Adrenal gland (tissue), 9 donors: ENCODE measurements at regions not wholly inside any gene's neighbourhood (a gene's known extent, or its start where the extent isn't known, plus 50 kb on each side); places are given as distances from the start of the nearest gene placed in this dataset.

Experiments used
- DNase-seq, 7 donors: peaks; one replicate each; pipeline ENCODE4 v3.0.0-alpha.2; 2019 to 2020
- H3K27ac ChIP-seq, 5 donors: fragments of 200-600 bp; sonication (generic) in 4 of 5; 1 replicate in 3 of 5; 2 replicates in 2 of 5; pipeline versions ENCODE4 v1.5.1 to v1.8.0; 2016 to 2020; ENCODE audit warnings: mild to moderate bottlenecking in 1 of 5
- H3K27me3 ChIP-seq: fragments of 200-600 bp; 2 replicates; pipeline ENCODE4 v1.8.0; 2021
- H3K36me3 ChIP-seq, 2 donors: fragments of 200-600 bp; replicated peaks in 1 of 2; 1 replicate in 1 of 2; 2 replicates in 1 of 2; pipeline versions ENCODE4 v1.5.1 to v1.8.0; 2018 to 2022
- H3K4me1 ChIP-seq, 2 donors: fragments of 200-600 bp; replicated peaks in 1 of 2; 1 replicate in 1 of 2; 2 replicates in 1 of 2; pipeline versions ENCODE4 v1.5.1 to v1.8.0; 2018 to 2021
- H3K4me3 ChIP-seq, 4 donors: fragments of 200-600 bp; sonication (generic) in 3 of 4; one replicate each; pipeline ENCODE4 v1.5.1; 2016 to 2018
- H3K9me3 ChIP-seq, 3 donors: fragments of 200-600 bp; sonication (generic) in 1 of 3; replicated peaks in 1 of 3; 1 replicate in 2 of 3; 2 replicates in 1 of 3; pipeline versions ENCODE4 v1.5.1 to v1.8.0; 2016 to 2021
- POLR2A ChIP-seq, 2 donors: fragments of 450-650 bp; IDR thresholded peaks; one replicate each; pipeline ENCODE4 v1.6.1; 2017; ENCODE audit warnings: antibody characterized with exemption in 2 of 2, mild to moderate bottlenecking in 2 of 2, moderate library complexity in 1 of 2
- WGBS, 4 donors: extraction: QIAGEN DNeasy Blood & Tissue Kit in 2 of 4; methylation state at CpG; one replicate each; pipeline versions ENCODE4 v1.1.5 to v1.1.7; 2013 to 2017; 5-methylcytosine and 5-hydroxymethylcytosine counted together
- intact Hi-C, 2 donors: fragments of 100-400 bp; cut with DNase I; formaldehyde crosslinking; loops; one replicate each; pipeline versions ENCODE4 v1.14.1 to v1.15.0; 2022 to 2023
- TF ChIP-seq, protein P1 (sequence below), 6 experiments: fragments of 450-650 bp in 4 of 6; fragments of 200-600 bp in 2 of 6; sonication (generic) in 1 of 6; IDR thresholded peaks; 1 replicate in 5 of 6; 2 replicates in 1 of 6; pipeline versions ENCODE4 v1.5.1 to v1.8.0; 2016 to 2021; ENCODE audit warnings: antibody characterized with exemption in 6 of 6, mild to moderate bottlenecking in 2 of 6, moderate library complexity in 1 of 6
- donor health status: healthy with polysubstance abuse.
- donor health status: Bipolar disorder and iron deficiency.
- donor health status: DM: yes; HTN: yes; CAD: no.
- donor health status: DM: no; HTN: no; CAD: no.
- donor health status: DM: no; HTN: no; CAD: no.

GRCh38 chr13:80224468-80224867 lies 116.5 kb downstream of the SPRY2 start:
- TF ChIP-seq, protein P1, sequence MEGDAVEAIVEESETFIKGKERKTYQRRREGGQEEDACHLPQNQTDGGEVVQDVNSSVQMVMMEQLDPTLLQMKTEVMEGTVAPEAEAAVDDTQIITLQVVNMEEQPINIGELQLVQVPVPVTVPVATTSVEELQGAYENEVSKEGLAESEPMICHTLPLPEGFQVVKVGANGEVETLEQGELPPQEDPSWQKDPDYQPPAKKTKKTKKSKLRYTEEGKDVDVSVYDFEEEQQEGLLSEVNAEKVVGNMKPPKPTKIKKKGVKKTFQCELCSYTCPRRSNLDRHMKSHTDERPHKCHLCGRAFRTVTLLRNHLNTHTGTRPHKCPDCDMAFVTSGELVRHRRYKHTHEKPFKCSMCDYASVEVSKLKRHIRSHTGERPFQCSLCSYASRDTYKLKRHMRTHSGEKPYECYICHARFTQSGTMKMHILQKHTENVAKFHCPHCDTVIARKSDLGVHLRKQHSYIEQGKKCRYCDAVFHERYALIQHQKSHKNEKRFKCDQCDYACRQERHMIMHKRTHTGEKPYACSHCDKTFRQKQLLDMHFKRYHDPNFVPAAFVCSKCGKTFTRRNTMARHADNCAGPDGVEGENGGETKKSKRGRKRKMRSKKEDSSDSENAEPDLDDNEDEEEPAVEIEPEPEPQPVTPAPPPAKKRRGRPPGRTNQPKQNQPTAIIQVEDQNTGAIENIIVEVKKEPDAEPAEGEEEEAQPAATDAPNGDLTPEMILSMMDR (IDR thresholded peaks at IDR 0.05): no peak
- no peak for TF ChIP-seq POLR2A (IDR thresholded peaks at IDR 0.05)
- no peaks in the 10 kb centered on the region for H3K4me1 ChIP-seq
- intact Hi-C loops: no loop called here
- DNase-seq: no peak
- H3K27me3 ChIP-seq: no peaks in the 10 kb centered on the region
- H3K36me3 ChIP-seq: no peaks in the 10 kb centered on the region
- no peak overlapping the region for H3K27ac ChIP-seq
- no peaks in the 10 kb centered on the region for H3K9me3 ChIP-seq
- H3K4me3 ChIP-seq: no peak overlapping the region

- Histone ChIP-seq H3K4me1 (no peaks in the 10 kb centered on the region), H3K9me3 (no peaks in the 10 kb centered on the region), H3K4me3 (no peak overlapping the region), H3K27me3 (no peaks in the 10 kb centered on the region), H3K36me3 (no peaks in the 10 kb centered on the region), H3K27ac (no peak overlapping the region)
- intact Hi-C loops: no loop called here
- TF ChIP-seq POLR2A (IDR thresholded peaks at IDR 0.05): no peak
- TF ChIP-seq, protein P1 (IDR thresholded peaks at IDR 0.05): no peak
- WGBS, 4 donors: 76 to 86% (median 82%) methylated on average over 7 of the region's 7 CpGs
- no peak for DNase-seq
Measured at GRCh38 chr13:80217614-80218456, 123.1 kb downstream of the SPRY2 start.

GRCh38 chr13:80215368-80215767 lies 125.6 kb downstream of the SPRY2 start:
- no peaks in the 10 kb centered on the region for H3K36me3 ChIP-seq
- DNase-seq: no peak
- no peak overlapping the region for H3K4me3 ChIP-seq
- no peaks in the 10 kb centered on the region for H3K27me3 ChIP-seq
- intact Hi-C loops: no loop called here
- 63 to 77% (median 69%) methylated on average over 3 of the region's 3 CpGs for WGBS, 4 donors
- no peak overlapping the region for H3K27ac ChIP-seq
- no peaks in the 10 kb centered on the region for H3K4me1 ChIP-seq
- no peaks in the 10 kb centered on the region for H3K9me3 ChIP-seq
- TF ChIP-seq POLR2A (IDR thresholded peaks at IDR 0.05): no peak
- TF ChIP-seq, protein P1 (IDR thresholded peaks at IDR 0.05): no peak

DNA sequence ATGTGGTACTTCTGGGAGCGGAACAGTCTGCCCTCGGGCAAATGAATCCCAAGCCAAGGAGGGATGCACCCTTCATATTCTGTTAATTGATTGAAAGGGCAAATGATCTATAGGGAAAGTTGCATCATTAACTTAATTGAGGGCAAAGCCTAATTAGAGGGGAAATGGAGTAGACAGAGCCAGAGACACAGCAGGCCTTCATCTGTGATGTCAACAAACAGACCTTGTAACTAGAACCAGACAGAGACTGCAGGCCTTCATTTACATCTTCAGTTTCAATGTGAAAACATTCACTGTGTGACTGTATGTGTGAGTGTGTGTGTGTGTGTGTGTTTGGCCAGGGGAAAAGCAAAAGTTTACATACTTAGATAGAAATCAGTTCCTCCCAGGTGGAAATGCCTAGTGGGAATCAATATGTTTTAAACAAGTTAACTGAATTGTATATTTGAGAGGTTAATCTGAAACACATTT lies 126.4 kb downstream of the SPRY2 start:
- 86 to 93% (median 91%) methylated on average over 2 of the region's 2 CpGs for WGBS, 4 donors
- H3K27ac ChIP-seq: no peak overlapping the region
- no peak for DNase-seq
- no peaks in the 10 kb centered on the region for H3K9me3 ChIP-seq
- H3K4me3 ChIP-seq: no peak overlapping the region
- no peaks in the 10 kb centered on the region for H3K4me1 ChIP-seq
- TF ChIP-seq, protein P1 (IDR thresholded peaks at IDR 0.05): no peak
- no peak for TF ChIP-seq POLR2A (IDR thresholded peaks at IDR 0.05)
- no peaks in the 10 kb centered on the region for H3K27me3 ChIP-seq
- no peaks in the 10 kb centered on the region for H3K36me3 ChIP-seq
- intact Hi-C loops: no loop called here
